GM23338 (cell line): ENCODE measurements at regions not wholly inside any gene's neighbourhood (a gene's known extent, or its start where the extent isn't known, plus 50 kb on each side); places are given as distances from the start of the nearest gene placed in this dataset.
A peak's percentile ranks its signal among the peaks of the same experiment; 100 is the strongest.

Experiments
- ATAC-seq: fragments of 200-7000 bp; cut with Tn5 transposase; 3 replicates; pipeline ENCODE4 v1.9.1; 2020
- DNase-seq: peaks from one replicate; pipeline ENCODE4 v3.0.0-alpha.2; 2015; ENCODE audit warnings: low spot score
- H2AFZ ChIP-seq: fragments of 200-600 bp; sonication (generic); 2 replicates; pipeline ENCODE4 v1.8.0; 2016; ENCODE audit warnings: antibody characterized with exemption, mild to moderate bottlenecking, moderate library complexity
- H3F3A ChIP-seq: fragments of 200-600 bp; sonication (generic); replicated peaks from 2 replicates; pipeline ENCODE4 v1.8.0; 2017; ENCODE audit warnings: antibody characterized with exemption, mixed run types, low read depth
- H3K27ac ChIP-seq: fragments of 200-600 bp; sonication (generic); 2 replicates; pipeline ENCODE4 v1.6.1; 2016; ENCODE audit warnings: low read depth
- H3K27me3 ChIP-seq: fragments of 200-600 bp; sonication (generic); 2 replicates; pipeline ENCODE4 v1.8.0; 2016; ENCODE audit warnings: mild to moderate bottlenecking, mixed run types, moderate library complexity; ENCODE audit not compliant: insufficient read depth
- H3K36me3 ChIP-seq: fragments of 200-600 bp; sonication (generic); 2 replicates; pipeline ENCODE4 v1.8.0; 2016; ENCODE audit warnings: mild to moderate bottlenecking; ENCODE audit not compliant: insufficient read depth
- H3K4me1 ChIP-seq: fragments of 200-600 bp; sonication (generic); 2 replicates; pipeline ENCODE4 v1.8.0; 2016; ENCODE audit warnings: mild to moderate bottlenecking, moderate library complexity; ENCODE audit not compliant: insufficient read depth
- H3K4me2 ChIP-seq: fragments of 200-600 bp; sonication (generic); 2 replicates; pipeline ENCODE4 v1.7.1; 2017; ENCODE audit warnings: mixed run types
- H3K4me3 ChIP-seq: fragments of 200-600 bp; sonication (generic); 2 replicates; pipeline ENCODE4 v1.6.1; 2016; ENCODE audit warnings: mixed run types
- H3K79me2 ChIP-seq: fragments of 200-600 bp; sonication (generic); replicated peaks from 2 replicates; pipeline ENCODE4 v1.8.0; 2017; ENCODE audit warnings: mild to moderate bottlenecking; ENCODE audit not compliant: insufficient read depth
- H3K9me2 ChIP-seq: fragments of 200-600 bp; sonication (generic); 2 replicates; pipeline ENCODE4 v1.8.0; 2017; ENCODE audit not compliant: insufficient read depth
- H4K20me1 ChIP-seq: fragments of 200-600 bp; sonication (generic); replicated peaks from 2 replicates; pipeline ENCODE4 v1.8.0; 2017; ENCODE audit warnings: mild to moderate bottlenecking; ENCODE audit not compliant: insufficient read depth
- H3K27ac Mint-ChIP-seq: 2 replicates; pipeline ENCODE4 v1.8.0; 2020; ENCODE audit warnings: inconsistent platforms, mild to moderate bottlenecking, moderate library complexity, mixed read lengths
- H3K27me3 Mint-ChIP-seq: 3 replicates; pipeline ENCODE4 v1.8.0; 2022; ENCODE audit warnings: low read depth, mild to moderate bottlenecking, moderate library complexity, mixed read lengths, inconsistent platforms; ENCODE audit not compliant: insufficient read depth, poor library complexity
- H3K36me3 Mint-ChIP-seq: 3 replicates; pipeline ENCODE4 v1.8.0; 2021; ENCODE audit warnings: low read depth, mild to moderate bottlenecking, inconsistent platforms, moderate library complexity, mixed read lengths
- H3K4me1 Mint-ChIP-seq: 3 replicates; pipeline ENCODE4 v1.8.0; 2020; ENCODE audit warnings: mild to moderate bottlenecking, inconsistent platforms, mixed read lengths
- H3K4me3 Mint-ChIP-seq: 3 replicates; pipeline ENCODE4 v1.8.0; 2021; ENCODE audit warnings: moderate library complexity, mild to moderate bottlenecking, inconsistent platforms, mixed read lengths
- H3K9me3 Mint-ChIP-seq: 3 replicates; pipeline ENCODE4 v1.8.0; 2020; ENCODE audit warnings: moderate library complexity, mild to moderate bottlenecking, inconsistent platforms, mixed read lengths
- CREB1 ChIP-seq: fragments of 250-450 bp; sonication (Bioruptor Pico); IDR thresholded peaks from 2 replicates; pipeline ENCODE4 v1.5.0; 2020; ENCODE audit warnings: low read depth, mild to moderate bottlenecking, moderate library complexity
- CTCF ChIP-seq, 2 experiments: fragments of 200-600 bp in 1 of 2; sonication (generic) in 1 of 2; conservative IDR thresholded peaks; 2 replicates each; pipeline versions ENCODE4 v1.5.1 to v1.6.1; 2016 to 2017; ENCODE audit warnings: antibody characterized with exemption in 2 of 2, low read depth in 2 of 2, mild to moderate bottlenecking in 2 of 2, moderate library complexity in 1 of 2
- EZH2 ChIP-seq: fragments of 200-600 bp; sonication (generic); IDR thresholded peaks from one replicate; pipeline ENCODE4 v1.8.0; 2017; ENCODE audit warnings: antibody characterized with exemption, mild to moderate bottlenecking, low read depth; ENCODE audit not compliant: unreplicated experiment
- EZH2phosphoT487 ChIP-seq: fragments of 200-600 bp; sonication (generic); IDR thresholded peaks from one replicate; pipeline ENCODE4 v1.8.1; 2018; ENCODE audit warnings: antibody characterized with exemption; ENCODE audit not compliant: unreplicated experiment
- JUNB ChIP-seq: IDR thresholded peaks from one replicate; pipeline ENCODE4 v1.6.1; 2016; ENCODE audit warnings: antibody characterized with exemption; ENCODE audit not compliant: unreplicated experiment
- NANOG ChIP-seq: IDR thresholded peaks from 2 replicates; pipeline ENCODE4 v1.6.1; 2016; ENCODE audit warnings: antibody characterized with exemption, borderline replicate concordance
- POLR2AphosphoS5 ChIP-seq: IDR thresholded peaks from 2 replicates; pipeline ENCODE4 v1.6.1; 2016; ENCODE audit warnings: antibody characterized with exemption, low read depth
- REST ChIP-seq: IDR thresholded peaks from one replicate; pipeline ENCODE4 v1.6.1; 2018; ENCODE audit warnings: antibody characterized with exemption; ENCODE audit not compliant: unreplicated experiment
- STAT1 ChIP-seq: IDR thresholded peaks from one replicate; pipeline ENCODE4 v1.6.1; 2016; ENCODE audit warnings: antibody characterized with exemption; ENCODE audit not compliant: unreplicated experiment
- ZNF114 ChIP-seq: fragments of 250-450 bp; sonication (Bioruptor Pico); IDR thresholded peaks from 2 replicates; pipeline ENCODE4 v1.5.0; 2020; ENCODE audit warnings: mild to moderate bottlenecking, moderate library complexity
- ZNF331 ChIP-seq: fragments of 250-450 bp; sonication (Bioruptor Pico); IDR thresholded peaks from 2 replicates; pipeline ENCODE4 v1.5.0; 2020; ENCODE audit warnings: low read depth, mild to moderate bottlenecking, moderate library complexity
- TF ChIP-seq, protein P1 (sequence below): fragments of 250-450 bp; sonication (Bioruptor Pico); IDR thresholded peaks from 2 replicates; pipeline ENCODE4 v1.5.0; 2020; ENCODE audit warnings: mild to moderate bottlenecking, moderate library complexity
- TF ChIP-seq, protein P2 (sequence below): IDR thresholded peaks from 2 replicates; pipeline ENCODE4 v1.6.1; 2016; ENCODE audit warnings: antibody characterized with exemption

GRCh38 chr5:67353500-67354450 is 157.2 kb upstream of the CD180 start:
- TF ChIP-seq POLR2AphosphoS5 = no peak
- TF ChIP-seq JUNB = no peak
- TF ChIP-seq NANOG = no peak
- TF ChIP-seq, protein P1, sequence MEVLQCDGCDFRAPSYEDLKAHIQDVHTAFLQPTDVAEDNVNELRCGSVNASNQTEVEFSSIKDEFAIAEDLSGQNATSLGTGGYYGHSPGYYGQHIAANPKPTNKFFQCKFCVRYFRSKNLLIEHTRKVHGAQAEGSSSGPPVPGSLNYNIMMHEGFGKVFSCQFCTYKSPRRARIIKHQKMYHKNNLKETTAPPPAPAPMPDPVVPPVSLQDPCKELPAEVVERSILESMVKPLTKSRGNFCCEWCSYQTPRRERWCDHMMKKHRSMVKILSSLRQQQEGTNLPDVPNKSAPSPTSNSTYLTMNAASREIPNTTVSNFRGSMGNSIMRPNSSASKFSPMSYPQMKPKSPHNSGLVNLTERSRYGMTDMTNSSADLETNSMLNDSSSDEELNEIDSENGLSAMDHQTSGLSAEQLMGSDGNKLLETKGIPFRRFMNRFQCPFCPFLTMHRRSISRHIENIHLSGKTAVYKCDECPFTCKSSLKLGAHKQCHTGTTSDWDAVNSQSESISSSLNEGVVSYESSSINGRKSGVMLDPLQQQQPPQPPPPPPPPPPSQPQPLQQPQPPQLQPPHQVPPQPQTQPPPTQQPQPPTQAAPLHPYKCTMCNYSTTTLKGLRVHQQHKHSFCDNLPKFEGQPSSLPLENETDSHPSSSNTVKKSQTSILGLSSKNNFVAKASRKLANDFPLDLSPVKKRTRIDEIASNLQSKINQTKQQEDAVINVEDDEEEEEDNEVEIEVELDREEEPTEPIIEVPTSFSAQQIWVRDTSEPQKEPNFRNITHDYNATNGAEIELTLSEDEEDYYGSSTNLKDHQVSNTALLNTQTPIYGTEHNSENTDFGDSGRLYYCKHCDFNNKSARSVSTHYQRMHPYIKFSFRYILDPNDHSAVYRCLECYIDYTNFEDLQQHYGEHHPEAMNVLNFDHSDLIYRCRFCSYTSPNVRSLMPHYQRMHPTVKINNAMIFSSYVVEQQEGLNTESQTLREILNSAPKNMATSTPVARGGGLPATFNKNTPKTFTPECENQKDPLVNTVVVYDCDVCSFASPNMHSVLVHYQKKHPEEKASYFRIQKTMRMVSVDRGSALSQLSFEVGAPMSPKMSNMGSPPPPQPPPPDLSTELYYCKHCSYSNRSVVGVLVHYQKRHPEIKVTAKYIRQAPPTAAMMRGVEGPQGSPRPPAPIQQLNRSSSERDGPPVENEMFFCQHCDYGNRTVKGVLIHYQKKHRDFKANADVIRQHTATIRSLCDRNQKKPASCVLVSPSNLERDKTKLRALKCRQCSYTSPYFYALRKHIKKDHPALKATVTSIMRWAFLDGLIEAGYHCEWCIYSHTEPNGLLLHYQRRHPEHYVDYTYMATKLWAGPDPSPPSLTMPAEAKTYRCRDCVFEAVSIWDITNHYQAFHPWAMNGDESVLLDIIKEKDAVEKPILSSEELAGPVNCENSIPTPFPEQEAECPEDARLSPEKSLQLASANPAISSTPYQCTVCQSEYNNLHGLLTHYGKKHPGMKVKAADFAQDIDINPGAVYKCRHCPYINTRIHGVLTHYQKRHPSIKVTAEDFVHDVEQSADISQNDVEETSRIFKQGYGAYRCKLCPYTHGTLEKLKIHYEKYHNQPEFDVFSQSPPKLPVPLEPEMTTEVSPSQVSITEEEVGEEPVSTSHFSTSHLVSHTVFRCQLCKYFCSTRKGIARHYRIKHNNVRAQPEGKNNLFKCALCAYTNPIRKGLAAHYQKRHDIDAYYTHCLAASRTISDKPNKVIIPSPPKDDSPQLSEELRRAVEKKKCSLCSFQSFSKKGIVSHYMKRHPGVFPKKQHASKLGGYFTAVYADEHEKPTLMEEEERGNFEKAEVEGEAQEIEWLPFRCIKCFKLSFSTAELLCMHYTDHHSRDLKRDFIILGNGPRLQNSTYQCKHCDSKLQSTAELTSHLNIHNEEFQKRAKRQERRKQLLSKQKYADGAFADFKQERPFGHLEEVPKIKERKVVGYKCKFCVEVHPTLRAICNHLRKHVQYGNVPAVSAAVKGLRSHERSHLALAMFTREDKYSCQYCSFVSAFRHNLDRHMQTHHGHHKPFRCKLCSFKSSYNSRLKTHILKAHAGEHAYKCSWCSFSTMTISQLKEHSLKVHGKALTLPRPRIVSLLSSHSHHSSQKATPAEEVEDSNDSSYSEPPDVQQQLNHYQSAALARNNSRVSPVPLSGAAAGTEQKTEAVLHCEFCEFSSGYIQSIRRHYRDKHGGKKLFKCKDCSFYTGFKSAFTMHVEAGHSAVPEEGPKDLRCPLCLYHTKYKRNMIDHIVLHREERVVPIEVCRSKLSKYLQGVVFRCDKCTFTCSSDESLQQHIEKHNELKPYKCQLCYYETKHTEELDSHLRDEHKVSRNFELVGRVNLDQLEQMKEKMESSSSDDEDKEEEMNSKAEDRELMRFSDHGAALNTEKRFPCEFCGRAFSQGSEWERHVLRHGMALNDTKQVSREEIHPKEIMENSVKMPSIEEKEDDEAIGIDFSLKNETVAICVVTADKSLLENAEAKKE (CRISPR knock-in tag) = no peak
- TF ChIP-seq, protein P2, sequence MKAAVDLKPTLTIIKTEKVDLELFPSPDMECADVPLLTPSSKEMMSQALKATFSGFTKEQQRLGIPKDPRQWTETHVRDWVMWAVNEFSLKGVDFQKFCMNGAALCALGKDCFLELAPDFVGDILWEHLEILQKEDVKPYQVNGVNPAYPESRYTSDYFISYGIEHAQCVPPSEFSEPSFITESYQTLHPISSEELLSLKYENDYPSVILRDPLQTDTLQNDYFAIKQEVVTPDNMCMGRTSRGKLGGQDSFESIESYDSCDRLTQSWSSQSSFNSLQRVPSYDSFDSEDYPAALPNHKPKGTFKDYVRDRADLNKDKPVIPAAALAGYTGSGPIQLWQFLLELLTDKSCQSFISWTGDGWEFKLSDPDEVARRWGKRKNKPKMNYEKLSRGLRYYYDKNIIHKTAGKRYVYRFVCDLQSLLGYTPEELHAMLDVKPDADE = no peak
- no peak for TF ChIP-seq EZH2phosphoT487
- TF ChIP-seq CREB1 (CRISPR knock-in tag) = no peak
- TF ChIP-seq ZNF114 = no peak
- TF ChIP-seq EZH2 = no peak
- TF ChIP-seq CTCF (conservative IDR thresholded peaks at IDR 0.05; ENCODE audit: low read depth in 2 of 2) = no peak
- no peak for TF ChIP-seq REST
- no peak for TF ChIP-seq STAT1
- TF ChIP-seq ZNF331 (CRISPR knock-in tag) = no peak
- DNase-seq = peak; percentile 15
- H3K4me1 Mint-ChIP-seq = peaks cover 9% of the 10 kb centered on the region
- Histone ChIP-seq H3K4me1 (peaks cover 12% of the 10 kb centered on the region), H2AFZ (peak overlapping the region; percentile 66; the same call in 1 of the 2 replicates), H3F3A (no peaks in the 10 kb centered on the region), H3K4me3 (no peak overlapping the region), H3K79me2 (no peaks in the 10 kb centered on the region), H4K20me1 (no peaks in the 10 kb centered on the region), H3K4me2 (peak overlapping the region; percentile 49; the same call in 1 of the 2 replicates), H3K36me3 (no peaks in the 10 kb centered on the region), H3K9me2 (peaks cover 13% of the 10 kb centered on the region; the same call in 1 of the 2 replicates), H3K27ac (no peak overlapping the region), H3K27me3 (no peaks in the 10 kb centered on the region)
- peaks cover 1% of the 10 kb centered on the region for H3K27me3 Mint-ChIP-seq
- H3K9me3 Mint-ChIP-seq = no peaks in the 10 kb centered on the region
- ATAC-seq = peak; percentile 32; the same call in 1 of the 3 replicates
- no peak overlapping the region for H3K4me3 Mint-ChIP-seq
- no peak overlapping the region for H3K27ac Mint-ChIP-seq
- H3K36me3 Mint-ChIP-seq = no peaks in the 10 kb centered on the region
